ENCODE measurements at regions not wholly inside any gene's neighbourhood (a gene's known extent, or its start where the extent isn't known, plus 50 kb on each side); places are given as distances from the start of the nearest gene placed in this dataset.

- TF ChIP-seq POLR2A (IDR thresholded peaks at IDR 0.05; ENCODE audit: low read depth, low read length) (no peak), TAF1 (IDR thresholded peaks at IDR 0.05; ENCODE audit: low read depth, low read length) (no peak), POLR2AphosphoS5 (IDR thresholded peaks at IDR 0.05; ENCODE audit: low read depth, low read length) (no peak), SPI1 (IDR thresholded peaks at IDR 0.05; ENCODE audit: low read depth, low read length) (no peak)
These were observed 175.0 kb upstream of the TMEM45B start for GRCh38 chr11:129640671-129641070.
